GM12878 (cell line): ENCODE measurements at regions not wholly inside any gene's neighbourhood (a gene's known extent, or its start where the extent isn't known, plus 50 kb on each side); places are given as distances from the start of the nearest gene placed in this dataset.

Source experiments
- ATAC-seq: fragments of 200-7000 bp; cut with Tn5 transposase; 3 replicates; pipeline ENCODE4 v1.9.1; 2020; ENCODE audit warnings: mild to moderate bottlenecking, moderate library complexity
- BruUV-seq: library from RNA; stranded (reverse); fragments of 400-500 nt; replicated peaks from 2 replicates; lab custom pipeline; 2021; lab: Mats Ljungman, UMichigan
- CTCF ChIA-PET: fragments of 300-600 bp; sonication (Branson Sonifier 250); formaldehyde crosslinking; extraction: SDS; loops from one replicate; lab custom pipeline; 2021; ENCODE audit warnings: inconsistent platforms; lab: Yijun Ruan, JAX
- POLR2A ChIA-PET: fragments of 350-600 bp; formaldehyde crosslinking; extraction: SDS; loops from one replicate; lab custom pipeline; 2021; ENCODE audit warnings: inconsistent platforms; lab: Charles Lee
- RAD21 ChIA-PET: fragments of 300-600 bp; sonication (Branson Sonifier 250); formaldehyde crosslinking; loops from one replicate; lab custom pipeline; 2023; ENCODE audit warnings: antibody characterized with exemption; ENCODE audit not compliant: unreplicated experiment; lab: Charles Lee
- SMC1A ChIA-PET: fragments of 300-600 bp; sonication (Branson Sonifier 250); formaldehyde crosslinking; loops from one replicate; lab custom pipeline; 2023; ENCODE audit not compliant: unreplicated experiment, uncharacterized antibody; lab: Charles Lee
- DNase-seq: peaks from one replicate; pipeline ENCODE4 v3.0.0-alpha.2; 2011; ENCODE audit warnings: low read depth, low spot score
- FAIRE-seq: peaks from 3 replicates; lab custom pipeline; 2011; peaks lifted over from hg19 to GRCh38; lab: Jason Lieb, UNC
- H2AFZ ChIP-seq: 2 replicates; pipeline ENCODE4 v1.6.0; 2011; ENCODE audit warnings: low read depth, low read length, control low read depth; ENCODE audit not compliant: control insufficient read depth
- H3K27ac ChIP-seq: 2 replicates; pipeline ENCODE4 v1.5.1; 2011; ENCODE audit warnings: control low read depth; ENCODE audit not compliant: control insufficient read depth, insufficient read depth
- H3K27me3 ChIP-seq, 2 experiments: replicated peaks in 1 of 2; 2 replicates each; pipeline versions ENCODE4 v1.6.0 to v1.6.1; 2011; ENCODE audit warnings: low read length in 1 of 2; ENCODE audit not compliant: control insufficient read depth in 2 of 2, insufficient read depth in 2 of 2
- H3K36me3 ChIP-seq, 2 experiments: 2 replicates each; pipeline ENCODE4 v1.5.1; 2011; ENCODE audit warnings: low read length in 1 of 2; ENCODE audit not compliant: control insufficient read depth in 2 of 2, insufficient read depth in 2 of 2
- H3K4me1 ChIP-seq: 2 replicates; pipeline ENCODE4 v1.6.1; 2011; ENCODE audit warnings: mild to moderate bottlenecking, low read length, moderate library complexity, mixed read lengths; ENCODE audit not compliant: control insufficient read depth, insufficient read depth
- H3K4me2 ChIP-seq: 2 replicates; pipeline ENCODE4 v1.6.0; 2011; ENCODE audit warnings: control low read depth; ENCODE audit not compliant: control insufficient read depth, insufficient read depth
- H3K4me3 ChIP-seq: fragments of 200-600 bp; sonication (generic); 2 replicates; pipeline ENCODE4 v1.5.1; 2016
- H3K79me2 ChIP-seq: 2 replicates; pipeline ENCODE4 v1.6.0; 2011; ENCODE audit warnings: low read length; ENCODE audit not compliant: control insufficient read depth, insufficient read depth
- H3K9ac ChIP-seq: 2 replicates; pipeline ENCODE4 v1.8.0; 2011; ENCODE audit warnings: low read length, control low read depth, mixed read lengths; ENCODE audit not compliant: control insufficient read depth, insufficient read depth
- H3K9me3 ChIP-seq: replicated peaks from 3 replicates; pipeline ENCODE4 v1.5.1; 2011; ENCODE audit warnings: mild to moderate bottlenecking, low read length; ENCODE audit not compliant: control insufficient read depth, insufficient read depth
- H4K20me1 ChIP-seq: 2 replicates; pipeline ENCODE4 v1.6.0; 2011; ENCODE audit not compliant: control insufficient read depth, insufficient read depth
- BCL11A ChIP-seq: IDR thresholded peaks from 2 replicates; pipeline ENCODE4 v1.6.1; 2011; ENCODE audit warnings: low read depth, low read length
- BCLAF1 ChIP-seq: fragments of 450-650 bp; IDR thresholded peaks from 2 replicates; pipeline ENCODE4 v1.6.1; 2017; ENCODE audit warnings: antibody characterized with exemption, mild to moderate bottlenecking, moderate library complexity
- CBFB ChIP-seq: IDR thresholded peaks from 2 replicates; pipeline ENCODE4 v1.6.1; 2016; ENCODE audit warnings: antibody characterized with exemption, low read depth
- CEBPZ ChIP-seq: fragments of 150-350 bp; IDR thresholded peaks from 2 replicates; pipeline ENCODE4 v1.6.1; 2016; ENCODE audit warnings: low read depth, low read length
- ELK1 ChIP-seq: IDR thresholded peaks from 2 replicates; pipeline ENCODE4 v1.6.1; 2012; ENCODE audit warnings: low read depth, low read length, improper control_type of control experiment
- IKZF2 ChIP-seq, 2 experiments: fragments of 450-650 bp; IDR thresholded peaks; 2 replicates each; pipeline ENCODE4 v1.6.1; 2017; ENCODE audit warnings: mild to moderate bottlenecking in 2 of 2, moderate library complexity in 2 of 2
- IRF4 ChIP-seq: IDR thresholded peaks from 2 replicates; pipeline ENCODE4 v1.6.1; 2011; ENCODE audit warnings: low read depth, low read length
- MAX ChIP-seq: IDR thresholded peaks from 2 replicates; pipeline ENCODE4 v1.6.1; 2012; ENCODE audit warnings: low read depth, low read length, improper control_type of control experiment
- MEF2B ChIP-seq: fragments of 450-650 bp; IDR thresholded peaks from 2 replicates; pipeline ENCODE4 v1.6.1; 2018; ENCODE audit warnings: mild to moderate bottlenecking, moderate library complexity; ENCODE audit not compliant: partially characterized antibody, poor library complexity, severe bottlenecking
- PAX5 ChIP-seq: IDR thresholded peaks from 2 replicates; pipeline ENCODE4 v1.6.1; 2011; ENCODE audit warnings: low read depth, low read length, borderline replicate concordance
- POLR2AphosphoS2 ChIP-seq: IDR thresholded peaks from 2 replicates; pipeline ENCODE4 v1.6.1; 2011; ENCODE audit warnings: low read depth, mild to moderate bottlenecking, low read length, improper control_type of control experiment, moderate library complexity
- POU2F2 ChIP-seq: IDR thresholded peaks from 3 replicates; pipeline ENCODE4 v1.6.1; 2011; ENCODE audit warnings: low read depth, mild to moderate bottlenecking, low read length, borderline replicate concordance
- RAD21 ChIP-seq: IDR thresholded peaks from 2 replicates; pipeline ENCODE4 v1.6.1; 2011; ENCODE audit warnings: mild to moderate bottlenecking, low read depth, low read length, moderate library complexity; ENCODE audit not compliant: insufficient read depth
- RB1 ChIP-seq: fragments of 450-650 bp; formaldehyde crosslinking; IDR thresholded peaks from 2 replicates; pipeline ENCODE4 v1.6.1; 2017; ENCODE audit warnings: mild to moderate bottlenecking, borderline replicate concordance
- SMC3 ChIP-seq: IDR thresholded peaks from 2 replicates; pipeline ENCODE4 v1.6.1; 2011; ENCODE audit warnings: low read length, improper control_type of control experiment, borderline replicate concordance
- SREBF1 ChIP-seq: IDR thresholded peaks from 2 replicates; pipeline ENCODE4 v1.6.1; 2012; ENCODE audit warnings: mild to moderate bottlenecking, low read length
- TBL1XR1 ChIP-seq: IDR thresholded peaks from 2 replicates; pipeline ENCODE4 v1.6.1; 2012; ENCODE audit warnings: low read depth, low read length, improper control_type of control experiment
- ZNF274 ChIP-seq: IDR thresholded peaks from one replicate; pipeline ENCODE4 v1.8.0; 2011; ENCODE audit not compliant: insufficient read length, insufficient read depth
- WGBS: methylation state at CpG from one replicate; pipeline ENCODE4 v1.1.6; 2016; ENCODE audit warnings: low lambda C conversion rate; ENCODE audit not compliant: insufficient replicate concordance, insufficient coverage; ENCODE audit errors: missing lambda C conversion rate; 5-methylcytosine and 5-hydroxymethylcytosine counted together
- in situ Hi-C: fragments of 300-500 bp; cut with MboI; formaldehyde crosslinking; loops from 9 replicates; pipeline ENCODE4 v1.14.3; 2018; ENCODE audit warnings: mixed read lengths
- intact Hi-C: fragments of 100-400 bp; cut with micrococcal nuclease; formaldehyde crosslinking; loops from one replicate; pipeline ENCODE4 v1.14.2; 2022; ENCODE audit not compliant: unreplicated experiment

- Histone ChIP-seq H3K4me3 (no peak overlapping the region), H3K4me1 (no peaks in the 10 kb centered on the region), H3K9ac (no peak overlapping the region), H3K9me3 (no peaks in the 10 kb centered on the region), H3K27ac (no peak overlapping the region), H3K4me2 (no peak overlapping the region), H2AFZ (no peak overlapping the region), H3K27me3 (no peaks in the 10 kb centered on the region), H3K36me3 (no peaks in the 10 kb centered on the region), H3K79me2 (no peaks in the 10 kb centered on the region), H4K20me1 (no peaks in the 10 kb centered on the region)
- DNase-seq, result no peak
- 64% methylated on average over 3 of the region's 3 CpGs for WGBS
- SMC1A ChIA-PET, result interaction anchor here (1.0 kb wide), 1 partner anchor 20 kb away, joined by 3 read pairs; no protein-coding TSS in a partner anchor
- CTCF ChIA-PET, result no interaction called here
- intact Hi-C loops, result no loop called here
- no peak for FAIRE-seq
- POLR2A ChIA-PET, result no interaction called here
- BruUV-seq, result no TSS peak
- RAD21 ChIA-PET, result no interaction called here
- ATAC-seq, result no peak
- in situ Hi-C loops, result no loop called here
- no peak for TF ChIP-seq IKZF2 (IDR thresholded peaks at IDR 0.05)
- no peak for TF ChIP-seq TBL1XR1
- TF ChIP-seq CBFB, result no peak
- TF ChIP-seq RAD21, result no peak
- TF ChIP-seq BCL11A, result no peak
- no peak for TF ChIP-seq CEBPZ
- TF ChIP-seq BCLAF1, result no peak
- TF ChIP-seq SMC3, result no peak
- TF ChIP-seq ZNF274, result no peak
- TF ChIP-seq ELK1, result no peak
- no peak for TF ChIP-seq MEF2B
- TF ChIP-seq IRF4, result no peak
- TF ChIP-seq MAX, result no peak
- no peak for TF ChIP-seq SREBF1
- TF ChIP-seq PAX5, result no peak
- TF ChIP-seq POLR2AphosphoS2, result no peak
- no peak for TF ChIP-seq POU2F2
- TF ChIP-seq RB1, result no peak
Observed at GRCh38 chr11:109096266-109096665, 325.7 kb upstream of the C11orf87 start.
